Smooth muscle cell (in vitro differentiated cells): ENCODE measurements at regions not wholly inside any gene's neighbourhood (a gene's known extent, or its start where the extent isn't known, plus 50 kb on each side); places are given as distances from the start of the nearest gene placed in this dataset.
"Not testable (repeated sequence)": the region's sequence is repeated elsewhere in the genome, so short reads cannot be mapped to it uniquely, and the experiment has no call there.

ENCODE experiments used
- DNase-seq: peaks from one replicate; lab custom pipeline; 2025; ENCODE audit not compliant: unreplicated experiment; lab: John Stamatoyannopoulos, UW
- H2AFZ ChIP-seq: fragments of 200-600 bp; sonication (generic); 2 replicates; pipeline ENCODE4 v1.6.0; 2016; ENCODE audit warnings: antibody characterized with exemption, low read depth, mild to moderate bottlenecking
- H3F3A ChIP-seq: fragments of 200-600 bp; sonication (generic); 2 replicates; pipeline ENCODE4 v1.6.0; 2017; ENCODE audit warnings: antibody characterized with exemption, low read depth
- H3K27ac ChIP-seq: fragments of 200-600 bp; sonication (generic); 2 replicates; pipeline ENCODE4 v1.5.1; 2016; ENCODE audit warnings: low read depth, mild to moderate bottlenecking
- H3K27me3 ChIP-seq: fragments of 200-600 bp; sonication (generic); 2 replicates; pipeline ENCODE4 v1.6.1; 2016; ENCODE audit warnings: low read depth, mild to moderate bottlenecking
- H3K36me3 ChIP-seq: fragments of 200-600 bp; sonication (generic); 2 replicates; pipeline ENCODE4 v1.5.1; 2016; ENCODE audit warnings: low read depth
- H3K4me1 ChIP-seq: fragments of 200-600 bp; sonication (generic); 2 replicates; pipeline ENCODE4 v1.5.1; 2016; ENCODE audit warnings: low read depth
- H3K4me2 ChIP-seq: fragments of 200-600 bp; sonication (generic); 2 replicates; pipeline ENCODE4 v1.6.0; 2016; ENCODE audit warnings: mild to moderate bottlenecking
- H3K4me3 ChIP-seq: fragments of 200-600 bp; sonication (generic); 2 replicates; pipeline ENCODE4 v1.5.1; 2016; ENCODE audit warnings: mild to moderate bottlenecking
- H3K79me2 ChIP-seq: fragments of 200-600 bp; sonication (generic); 2 replicates; pipeline ENCODE4 v1.6.0; 2016; ENCODE audit warnings: low read depth, mild to moderate bottlenecking
- H3K9ac ChIP-seq: fragments of 200-600 bp; sonication (generic); 2 replicates; pipeline ENCODE4 v1.6.0; 2016; ENCODE audit warnings: low read depth
- H3K9me3 ChIP-seq: fragments of 200-600 bp; sonication (generic); replicated peaks from 2 replicates; pipeline ENCODE4 v1.5.1; 2016; ENCODE audit warnings: low read depth
- H4K20me1 ChIP-seq: fragments of 200-600 bp; sonication (generic); 2 replicates; pipeline ENCODE4 v1.6.0; 2016; ENCODE audit warnings: low read depth
- WGBS: methylation state at CpG from one replicate; pipeline ENCODE4 v1.1.7; 2016; ENCODE audit warnings: low lambda C conversion rate; 5-methylcytosine and 5-hydroxymethylcytosine counted together

DNA sequence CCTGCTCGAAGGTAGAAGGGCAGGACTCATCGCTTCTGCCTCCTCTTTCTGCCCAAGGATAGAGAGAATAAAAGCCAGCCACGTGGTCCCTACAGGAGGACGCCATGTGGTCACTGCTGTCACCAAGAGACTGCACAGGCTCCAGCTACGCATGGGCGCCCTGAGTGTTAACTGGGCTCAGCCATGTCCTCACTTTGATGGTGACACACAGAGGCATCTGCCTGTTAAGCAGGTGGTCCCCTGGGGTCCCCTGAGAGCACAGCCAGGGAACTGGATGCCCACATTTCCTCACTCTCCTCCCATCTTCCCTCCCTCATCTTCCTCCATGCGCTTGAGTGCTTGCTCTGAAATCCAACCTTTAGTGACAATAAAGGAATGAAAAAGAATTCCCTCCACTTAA, 152.6 kb downstream of the LAT start:
- H3K4me1 ChIP-seq, H3K4me3 ChIP-seq, H2AFZ ChIP-seq, H3K4me2 ChIP-seq, H3K27ac ChIP-seq, H3K36me3 ChIP-seq, H3K9ac ChIP-seq, DNase-seq, H4K20me1 ChIP-seq, H3K9me3 ChIP-seq, H3F3A ChIP-seq, H3K79me2 ChIP-seq, H3K27me3 ChIP-seq: not testable (repeated sequence)
- WGBS: 69% methylated on average over 7 of the region's 7 CpGs

DNA sequence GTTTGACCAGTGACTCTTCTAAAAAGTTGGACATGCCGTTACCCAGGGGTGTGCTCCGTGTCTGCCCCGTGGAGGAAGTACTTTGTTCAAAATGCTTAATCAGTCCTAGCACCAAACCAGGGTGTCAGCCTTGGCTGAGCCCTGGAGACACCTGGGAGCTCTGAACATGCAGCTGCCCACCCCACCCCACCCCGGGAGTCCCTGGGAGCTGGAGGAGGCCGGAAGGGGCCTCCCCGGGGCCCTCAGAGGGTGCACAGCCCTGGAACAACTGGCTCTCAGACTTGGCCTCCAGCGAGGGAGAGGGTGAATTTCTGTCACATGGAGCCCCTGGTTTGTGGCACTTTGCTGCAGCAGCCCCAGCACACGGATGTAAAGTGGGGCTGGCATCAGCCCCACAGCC, 152.1 kb downstream of the LAT start:
- not testable (repeated sequence) for H3K9ac ChIP-seq, H2AFZ ChIP-seq, H3K79me2 ChIP-seq, H3K4me1 ChIP-seq, H3K4me3 ChIP-seq, H3K27ac ChIP-seq, H3F3A ChIP-seq, H3K9me3 ChIP-seq, H3K27me3 ChIP-seq, H4K20me1 ChIP-seq, H3K4me2 ChIP-seq, DNase-seq, H3K36me3 ChIP-seq
- whole genome bisulfite sequencing: 83% methylated on average over 8 of the region's 8 CpGs

DNA sequence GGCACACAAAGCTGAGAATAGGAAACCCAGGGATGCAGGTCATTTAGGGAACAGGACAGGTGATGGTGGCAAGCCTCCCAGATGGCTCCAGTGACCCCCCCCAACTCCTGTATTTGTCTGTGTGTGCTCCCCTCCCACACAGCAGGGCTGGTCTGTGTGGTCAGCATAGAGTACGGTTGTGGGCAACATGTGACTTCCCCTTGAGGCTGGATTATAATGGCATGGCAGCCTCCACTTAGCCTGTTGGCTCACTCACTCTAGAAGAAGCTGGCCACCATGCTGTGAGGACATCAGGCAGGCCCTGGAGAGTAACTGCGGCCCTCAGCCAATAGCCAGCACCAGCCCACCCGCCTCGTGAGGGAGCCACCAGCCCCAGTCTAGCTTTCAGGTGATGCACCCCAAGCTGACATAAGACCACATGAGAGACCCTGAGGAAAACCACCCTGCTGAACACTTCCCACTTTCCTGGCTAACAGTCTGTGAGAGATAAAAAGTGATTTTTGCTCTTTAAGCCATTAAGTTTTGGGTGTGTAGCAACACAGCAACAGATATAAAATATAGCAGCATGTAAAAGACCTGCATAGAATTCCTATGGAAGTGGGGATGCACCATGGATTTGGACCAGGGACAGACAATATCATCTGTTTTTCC, 151.3 kb downstream of the LAT start:
- not testable (repeated sequence) for H3K9me3 ChIP-seq, H3K36me3 ChIP-seq, H4K20me1 ChIP-seq, H3K4me1 ChIP-seq, H3K9ac ChIP-seq, H3F3A ChIP-seq, H3K4me3 ChIP-seq, H3K4me2 ChIP-seq, H3K27ac ChIP-seq, H3K27me3 ChIP-seq, H2AFZ ChIP-seq, DNase-seq, H3K79me2 ChIP-seq
- WGBS: 94% methylated on average over 4 of the region's 4 CpGs

DNA sequence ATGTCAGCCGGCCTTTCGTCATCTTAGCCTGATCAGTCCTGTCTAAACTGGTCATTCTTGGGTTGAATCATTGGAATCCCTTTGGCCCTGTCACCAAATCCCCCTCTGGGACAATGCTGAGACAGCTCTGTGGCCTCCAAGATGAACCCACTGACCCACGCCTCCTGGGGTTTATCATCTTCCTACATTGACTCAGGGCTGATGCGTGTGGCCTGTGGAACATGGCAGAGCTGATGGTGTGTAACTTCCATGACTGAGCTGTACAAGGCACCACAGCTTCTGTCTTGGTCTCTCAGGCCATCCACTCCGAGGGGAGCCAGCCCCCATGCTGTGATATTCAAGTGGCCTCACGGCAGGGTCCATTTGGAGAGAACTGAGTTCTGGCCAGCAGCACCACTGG, 150.2 kb downstream of the LAT start:
- H4K20me1 ChIP-seq, DNase-seq, H3K36me3 ChIP-seq, H3K4me1 ChIP-seq, H3K4me2 ChIP-seq, H3K27ac ChIP-seq, H3K9me3 ChIP-seq, H3K9ac ChIP-seq, H3K4me3 ChIP-seq, H3F3A ChIP-seq, H2AFZ ChIP-seq, H3K79me2 ChIP-seq, H3K27me3 ChIP-seq: not testable (repeated sequence)
- 98% methylated on average over 6 of the region's 6 CpGs for WGBS

DNA sequence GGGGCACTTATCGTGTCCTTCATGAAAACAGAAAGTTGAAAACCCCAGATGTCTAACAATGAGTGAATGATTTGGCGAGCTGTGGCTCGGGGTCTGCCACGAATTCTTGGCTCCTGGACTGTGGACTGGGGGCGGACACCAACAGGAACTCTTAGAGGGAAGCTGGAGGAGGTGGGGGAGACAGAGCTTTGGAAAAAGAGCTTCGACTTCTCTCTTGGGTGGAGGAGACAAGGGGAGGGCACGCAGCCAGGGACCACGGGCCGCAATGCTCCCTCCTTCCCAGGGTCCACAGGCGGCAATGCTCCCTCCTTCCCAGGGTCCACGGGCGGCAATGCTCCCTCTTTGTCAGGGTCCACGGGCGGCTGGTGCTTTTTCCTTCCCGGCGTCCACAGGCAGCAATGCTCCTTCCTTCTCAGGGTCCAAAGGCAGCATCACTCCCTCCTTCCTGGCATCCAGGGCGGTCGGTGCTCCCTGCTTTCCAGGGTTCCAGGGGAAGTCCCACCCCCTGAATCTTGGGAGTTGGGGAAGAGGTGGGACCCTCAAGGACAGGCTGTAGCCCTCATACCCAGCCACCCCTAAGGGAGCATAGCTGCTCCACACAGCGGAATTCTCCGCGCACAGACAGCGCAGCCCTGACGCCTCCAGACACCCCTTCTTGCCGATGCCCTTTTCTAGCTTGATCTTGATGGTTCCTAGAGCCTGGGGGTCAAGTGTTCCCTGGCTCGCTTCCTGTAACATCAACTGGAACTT, 149.0 kb downstream of the LAT start:
- H3K4me2 ChIP-seq, H3K9me3 ChIP-seq, H3K4me1 ChIP-seq, H3K4me3 ChIP-seq, H3K27ac ChIP-seq, H3K9ac ChIP-seq, H3K79me2 ChIP-seq, H3K27me3 ChIP-seq, H3F3A ChIP-seq, DNase-seq, H2AFZ ChIP-seq, H4K20me1 ChIP-seq, H3K36me3 ChIP-seq: not testable (repeated sequence)
- 94% methylated on average over 25 of the region's 25 CpGs for WGBS

DNA sequence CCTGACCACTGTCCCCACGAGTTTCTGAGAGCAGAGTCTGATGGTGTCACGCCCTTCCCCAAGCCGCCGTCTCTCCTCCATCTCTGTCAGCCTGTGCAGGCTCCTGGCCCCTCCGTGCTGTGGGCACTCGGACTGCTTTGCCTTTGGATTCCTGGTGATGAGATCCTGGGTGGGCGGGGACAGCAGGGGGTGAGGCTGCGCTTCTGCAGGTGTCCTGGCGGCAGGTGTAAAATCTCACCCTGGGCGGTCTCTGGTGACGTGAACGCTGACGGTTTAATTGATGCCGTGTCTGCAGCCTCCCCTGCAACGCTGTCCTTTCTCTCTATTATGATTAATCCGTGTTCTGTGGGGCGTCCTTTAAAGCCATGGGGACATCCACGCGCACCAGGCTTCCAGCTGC, 148.0 kb downstream of the LAT start:
- not testable (repeated sequence) for H3K79me2 ChIP-seq, H3F3A ChIP-seq, H3K27ac ChIP-seq, H2AFZ ChIP-seq, H3K36me3 ChIP-seq, H4K20me1 ChIP-seq, H3K4me2 ChIP-seq, H3K9ac ChIP-seq, H3K4me3 ChIP-seq, H3K9me3 ChIP-seq, H3K27me3 ChIP-seq, H3K4me1 ChIP-seq, DNase-seq
- 93% methylated on average over 13 of the region's 19 CpGs for WGBS

DNA sequence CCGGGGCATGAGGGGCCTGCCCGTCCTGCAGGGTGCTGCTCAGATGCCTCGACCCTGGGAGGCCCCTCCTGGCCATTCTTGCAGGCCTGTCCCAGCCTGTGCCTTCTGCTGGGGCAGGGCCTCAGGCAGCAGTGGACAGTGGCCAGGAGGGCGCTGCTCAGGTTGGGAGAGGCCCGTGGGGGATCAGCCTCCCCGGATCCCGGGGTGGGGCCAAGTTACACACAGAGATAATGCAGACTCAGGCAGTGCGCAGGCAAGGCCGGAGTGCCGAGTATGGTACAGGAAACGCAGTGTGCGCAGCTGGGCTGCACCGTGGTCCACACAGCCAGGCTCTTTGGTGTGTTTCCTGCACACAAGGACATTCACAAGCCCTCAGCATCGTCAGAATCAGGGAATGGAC, 147.6 kb downstream of the LAT start:
- DNase-seq, H2AFZ ChIP-seq, H3K9me3 ChIP-seq, H3K4me3 ChIP-seq, H3K79me2 ChIP-seq, H4K20me1 ChIP-seq, H3K4me1 ChIP-seq, H3K27me3 ChIP-seq, H3K27ac ChIP-seq, H3K36me3 ChIP-seq, H3F3A ChIP-seq, H3K9ac ChIP-seq, H3K4me2 ChIP-seq: not testable (repeated sequence)
- WGBS: 89% methylated on average over 14 of the region's 14 CpGs

DNA sequence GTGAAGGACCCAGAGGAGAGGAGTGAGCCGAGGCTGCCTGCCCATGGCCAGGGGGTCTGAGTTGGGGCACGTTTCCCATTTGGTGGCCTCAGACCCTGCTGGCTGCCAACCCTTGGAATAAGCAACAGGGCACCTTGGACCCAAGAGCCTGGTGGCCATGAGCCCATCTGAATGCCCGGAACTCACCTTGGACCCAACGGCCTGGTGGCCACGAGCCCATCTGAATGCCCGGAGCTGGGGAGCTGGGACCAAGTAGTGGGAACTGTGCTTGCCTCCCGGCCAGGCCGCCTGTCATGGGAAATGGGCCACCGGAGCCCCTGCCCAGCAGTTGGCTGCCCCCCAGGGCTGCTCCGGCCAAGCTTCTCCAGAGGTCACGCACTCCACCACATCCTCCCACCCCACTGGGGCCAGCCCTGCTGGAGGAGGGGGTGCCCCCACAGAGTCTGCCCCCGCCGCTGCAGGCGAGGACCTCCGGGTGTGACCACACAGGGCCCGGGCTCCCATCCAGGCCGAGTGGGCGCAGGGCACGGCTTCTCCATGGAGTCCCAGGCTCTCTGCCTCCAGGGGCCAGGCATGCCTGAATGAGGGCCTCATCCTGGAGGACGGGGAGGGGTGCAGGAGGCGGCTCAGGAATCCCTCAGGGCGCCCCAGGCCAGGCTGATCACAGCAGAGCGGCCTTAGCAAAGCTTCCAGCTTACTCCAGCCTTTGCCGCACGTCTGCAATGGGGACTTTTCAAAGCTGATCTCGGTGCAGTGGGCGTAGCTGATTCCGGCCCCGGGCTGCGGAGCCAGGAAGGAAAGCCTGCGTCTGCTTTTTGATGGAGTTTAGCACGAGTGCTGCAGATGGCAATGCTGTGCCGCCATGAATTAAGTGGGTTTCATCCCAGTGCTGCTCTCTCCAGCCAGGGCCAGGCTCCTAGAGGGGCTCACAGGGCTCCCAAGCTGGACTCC, 146.3 kb downstream of the LAT start:
- not testable (repeated sequence) for H3K4me3 ChIP-seq, H2AFZ ChIP-seq, H3K4me1 ChIP-seq, DNase-seq, H4K20me1 ChIP-seq, H3K79me2 ChIP-seq, H3K9me3 ChIP-seq, H3K36me3 ChIP-seq, H3F3A ChIP-seq, H3K27me3 ChIP-seq, H3K4me2 ChIP-seq, H3K27ac ChIP-seq, H3K9ac ChIP-seq
- 55% methylated on average over 33 of the region's 33 CpGs for WGBS
